ENCODE measurements at regions not wholly inside any gene's neighbourhood (a gene's known extent, or its start where the extent isn't known, plus 50 kb on each side); places are given as distances from the start of the nearest gene placed in this dataset.

GRCh38 chr3:117404730-117405129, 695.2 kb downstream of the TUSC7 start:
- Histone ChIP-seq H3K27ac (no peak overlapping the region), H3K36me3 (no peaks in the 10 kb centered on the region), H3K4me1 (no peaks in the 10 kb centered on the region), H3K27me3 (no peaks in the 10 kb centered on the region), H3K9me3 (no peaks in the 10 kb centered on the region), H3K4me3 (no peak overlapping the region)
- no peak for TF ChIP-seq POLR2A (IDR thresholded peaks at IDR 0.05)
- no peak for TF ChIP-seq POLR2AphosphoS5 (IDR thresholded peaks at IDR 0.05; ENCODE audit: insufficient read depth in 1 of 2, low read depth in 1 of 2)
- TF ChIP-seq, protein P1, sequence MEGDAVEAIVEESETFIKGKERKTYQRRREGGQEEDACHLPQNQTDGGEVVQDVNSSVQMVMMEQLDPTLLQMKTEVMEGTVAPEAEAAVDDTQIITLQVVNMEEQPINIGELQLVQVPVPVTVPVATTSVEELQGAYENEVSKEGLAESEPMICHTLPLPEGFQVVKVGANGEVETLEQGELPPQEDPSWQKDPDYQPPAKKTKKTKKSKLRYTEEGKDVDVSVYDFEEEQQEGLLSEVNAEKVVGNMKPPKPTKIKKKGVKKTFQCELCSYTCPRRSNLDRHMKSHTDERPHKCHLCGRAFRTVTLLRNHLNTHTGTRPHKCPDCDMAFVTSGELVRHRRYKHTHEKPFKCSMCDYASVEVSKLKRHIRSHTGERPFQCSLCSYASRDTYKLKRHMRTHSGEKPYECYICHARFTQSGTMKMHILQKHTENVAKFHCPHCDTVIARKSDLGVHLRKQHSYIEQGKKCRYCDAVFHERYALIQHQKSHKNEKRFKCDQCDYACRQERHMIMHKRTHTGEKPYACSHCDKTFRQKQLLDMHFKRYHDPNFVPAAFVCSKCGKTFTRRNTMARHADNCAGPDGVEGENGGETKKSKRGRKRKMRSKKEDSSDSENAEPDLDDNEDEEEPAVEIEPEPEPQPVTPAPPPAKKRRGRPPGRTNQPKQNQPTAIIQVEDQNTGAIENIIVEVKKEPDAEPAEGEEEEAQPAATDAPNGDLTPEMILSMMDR (IDR thresholded peaks at IDR 0.05), result no peak
- intact Hi-C loops (cut with DNase I), result no loop called here
- no peak for DNase-seq (ENCODE audit: extremely low spot score in 2 of 2)

DNA sequence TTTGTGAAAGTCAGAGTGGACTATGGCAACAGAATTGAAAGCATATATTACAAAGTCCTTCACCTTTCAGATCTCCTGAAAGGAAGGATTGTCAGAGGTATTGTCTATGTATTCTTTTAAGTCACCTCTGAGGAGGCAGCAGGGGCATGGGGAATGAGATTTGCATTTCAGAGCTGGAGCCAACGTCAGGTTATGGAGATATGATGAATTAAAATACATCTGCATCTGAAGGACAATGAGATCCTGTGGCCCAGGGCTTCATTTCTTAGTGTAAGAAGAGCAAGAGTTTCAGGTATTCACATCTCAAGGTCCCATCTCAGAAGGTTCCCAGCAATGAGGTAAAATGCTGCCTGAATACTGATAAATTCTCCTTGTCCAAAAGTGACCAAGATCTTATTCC, 695.8 kb downstream of the TUSC7 start:
- no peak for DNase-seq (ENCODE audit: extremely low spot score in 2 of 2)
- no peak overlapping the region for H3K27ac ChIP-seq
- no peak overlapping the region for H3K4me3 ChIP-seq
- H3K27me3 ChIP-seq, result no peaks in the 10 kb centered on the region
- H3K4me1 ChIP-seq, result no peaks in the 10 kb centered on the region
- intact Hi-C loops (cut with DNase I), result no loop called here
- TF ChIP-seq POLR2AphosphoS5 (IDR thresholded peaks at IDR 0.05; ENCODE audit: insufficient read depth in 1 of 2, low read depth in 1 of 2), result no peak
- no peak for TF ChIP-seq POLR2A (IDR thresholded peaks at IDR 0.05)
- TF ChIP-seq, protein P1 (IDR thresholded peaks at IDR 0.05), result no peak
- H3K36me3 ChIP-seq, result no peaks in the 10 kb centered on the region
- H3K9me3 ChIP-seq, result no peaks in the 10 kb centered on the region

DNA sequence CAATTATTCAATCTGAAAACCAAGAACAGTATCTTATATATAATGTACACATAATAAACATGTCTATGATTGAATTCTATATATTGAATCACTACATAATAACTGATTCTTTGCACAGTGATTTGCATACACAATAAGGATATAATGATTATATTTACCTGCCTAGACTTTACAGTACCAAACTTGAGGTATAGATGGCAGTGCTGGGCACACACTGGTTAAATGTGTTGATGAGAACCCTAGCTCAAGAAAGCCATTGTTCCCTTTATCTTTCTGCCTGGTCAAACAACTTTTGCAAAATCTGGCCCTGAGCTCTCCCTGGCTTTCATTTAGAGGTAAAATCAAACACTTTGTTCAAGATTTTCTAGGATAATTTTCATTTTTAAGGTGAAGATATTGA, 697.7 kb downstream of the TUSC7 start:
- TF ChIP-seq, protein P1 (IDR thresholded peaks at IDR 0.05), result no peak
- TF ChIP-seq POLR2A (IDR thresholded peaks at IDR 0.05) (no peak), POLR2AphosphoS5 (IDR thresholded peaks at IDR 0.05; ENCODE audit: insufficient read depth in 1 of 2, low read depth in 1 of 2) (no peak)
- intact Hi-C loops (cut with DNase I), result no loop called here
- no peaks in the 10 kb centered on the region for H3K27me3 ChIP-seq
- H3K36me3 ChIP-seq, result no peaks in the 10 kb centered on the region
- no peaks in the 10 kb centered on the region for H3K4me1 ChIP-seq
- no peak overlapping the region for H3K4me3 ChIP-seq
- no peaks in the 10 kb centered on the region for H3K9me3 ChIP-seq
- DNase-seq (ENCODE audit: extremely low spot score in 2 of 2), result no peak
- no peak overlapping the region for H3K27ac ChIP-seq

- Histone ChIP-seq H3K27ac (no peak overlapping the region), H3K27me3 (no peaks in the 10 kb centered on the region), H3K36me3 (no peaks in the 10 kb centered on the region), H3K4me3 (no peak overlapping the region), H3K9me3 (no peaks in the 10 kb centered on the region), H3K4me1 (no peaks in the 10 kb centered on the region)
- TF ChIP-seq, protein P1 (IDR thresholded peaks at IDR 0.05), result no peak
- no peak for TF ChIP-seq POLR2AphosphoS5 (IDR thresholded peaks at IDR 0.05; ENCODE audit: insufficient read depth in 1 of 2, low read depth in 1 of 2)
- TF ChIP-seq POLR2A (IDR thresholded peaks at IDR 0.05), result no peak
- intact Hi-C loops (cut with DNase I), result no loop called here
- DNase-seq (ENCODE audit: extremely low spot score in 2 of 2), result no peak
These were observed 699.2 kb downstream of the TUSC7 start for GRCh38 chr3:117408811-117409210.

- Histone ChIP-seq H3K4me1 (no peaks in the 10 kb centered on the region), H3K4me3 (no peak overlapping the region), H3K9me3 (no peaks in the 10 kb centered on the region), H3K36me3 (no peaks in the 10 kb centered on the region), H3K27ac (no peak overlapping the region), H3K27me3 (no peaks in the 10 kb centered on the region)
- TF ChIP-seq, protein P1 (IDR thresholded peaks at IDR 0.05), result no peak
- no peak for TF ChIP-seq POLR2AphosphoS5 (IDR thresholded peaks at IDR 0.05; ENCODE audit: insufficient read depth in 1 of 2, low read depth in 1 of 2)
- no peak for TF ChIP-seq POLR2A (IDR thresholded peaks at IDR 0.05)
- intact Hi-C loops (cut with DNase I), result no loop called here
- DNase-seq (ENCODE audit: extremely low spot score in 2 of 2), result no peak
These were observed 699.7 kb downstream of the TUSC7 start for GRCh38 chr3:117409256-117409655.
